Mesenchymal stem cell (in vitro differentiated cells and primary cell): ENCODE measurements at regions not wholly inside any gene's neighbourhood (a gene's known extent, or its start where the extent isn't known, plus 50 kb on each side); places are given as distances from the start of the nearest gene placed in this dataset.
"Not testable (repeated sequence)": the region's sequence is repeated elsewhere in the genome, so short reads cannot be mapped to it uniquely, and the experiment has no call there.

Source experiments
- DNase-seq: peaks from one replicate; pipeline ENCODE4 v3.0.0-alpha.2; 2013
- H2AFZ ChIP-seq: one replicate; pipeline ENCODE4 v1.6.1; 2013; ENCODE audit warnings: low read depth, mild to moderate bottlenecking, control low read depth, inconsistent platforms, low read length, moderate library complexity
- H2AK5ac ChIP-seq: 2 replicates; pipeline ENCODE4 v1.6.1; 2013; ENCODE audit warnings: low read length, moderate library complexity, mild to moderate bottlenecking, inconsistent platforms; ENCODE audit not compliant: severe bottlenecking
- H2BK120ac ChIP-seq: one replicate; pipeline ENCODE4 v1.6.1; 2013; ENCODE audit warnings: low read depth, mild to moderate bottlenecking, inconsistent platforms, low read length, moderate library complexity
- H2BK12ac ChIP-seq, 2 experiments: one replicate each; pipeline ENCODE4 v1.6.1; 2013; ENCODE audit warnings: inconsistent platforms in 2 of 2, low read length in 2 of 2, mild to moderate bottlenecking in 2 of 2, moderate library complexity in 2 of 2, control low read depth in 1 of 2
- H2BK15ac ChIP-seq: one replicate; pipeline ENCODE4 v1.6.1; 2013; ENCODE audit warnings: mild to moderate bottlenecking, low read depth, inconsistent platforms; ENCODE audit not compliant: poor library complexity, severe bottlenecking
- H2BK5ac ChIP-seq: 2 replicates; pipeline ENCODE4 v1.6.1; 2013; ENCODE audit warnings: low read depth, mild to moderate bottlenecking, low read length, control low read depth, inconsistent platforms; ENCODE audit not compliant: poor library complexity, severe bottlenecking
- H3K14ac ChIP-seq, 2 experiments: one replicate each; pipeline ENCODE4 v1.6.1; 2013; ENCODE audit warnings: inconsistent platforms in 2 of 2, low read length in 2 of 2, control low read depth in 1 of 2, mild to moderate bottlenecking in 1 of 2, moderate library complexity in 1 of 2
- H3K18ac ChIP-seq, 2 experiments: one replicate each; pipeline ENCODE4 v1.6.1; 2013; ENCODE audit warnings: inconsistent platforms in 2 of 2, low read length in 2 of 2, control low read depth in 1 of 2, low read depth in 1 of 2, mild to moderate bottlenecking in 1 of 2
- H3K23ac ChIP-seq, 2 experiments: one replicate each; pipeline ENCODE4 v1.6.1; 2013; ENCODE audit warnings: inconsistent platforms in 2 of 2, low read length in 2 of 2, mild to moderate bottlenecking in 2 of 2, moderate library complexity in 2 of 2, control low read depth in 1 of 2
- H3K27ac ChIP-seq: 2 replicates; pipeline ENCODE4 v1.5.1; 2013; ENCODE audit warnings: mild to moderate bottlenecking, moderate library complexity, low read length, control low read depth, inconsistent platforms; ENCODE audit not compliant: poor library complexity, severe bottlenecking
- H3K27me3 ChIP-seq, 2 experiments: 2 replicates each; pipeline versions ENCODE4 v1.6.1 to v1.7.0; 2013; ENCODE audit warnings: low read length in 2 of 2, mild to moderate bottlenecking in 2 of 2, moderate library complexity in 2 of 2, control low read depth in 1 of 2, inconsistent platforms in 1 of 2; ENCODE audit not compliant: control insufficient read depth in 1 of 2, insufficient read depth in 1 of 2
- H3K36me3 ChIP-seq, 2 experiments: 2 replicates each; pipeline versions ENCODE4 v1.6.1 to v1.7.0; 2013; ENCODE audit warnings: low read length in 2 of 2, control low read depth in 1 of 2, inconsistent platforms in 1 of 2, low read depth in 1 of 2, mild to moderate bottlenecking in 1 of 2; ENCODE audit not compliant: insufficient read depth in 2 of 2, control insufficient read depth in 1 of 2
- H3K4ac ChIP-seq, 2 experiments: one replicate each; pipeline ENCODE4 v1.6.1; 2013; ENCODE audit warnings: inconsistent platforms in 2 of 2, low read length in 2 of 2, mild to moderate bottlenecking in 2 of 2, moderate library complexity in 2 of 2, control low read depth in 1 of 2, low read depth in 1 of 2
- H3K4me1 ChIP-seq: 2 replicates; pipeline ENCODE4 v1.6.1; 2013; ENCODE audit warnings: low read depth, low read length, control low read depth; ENCODE audit not compliant: control insufficient read depth, insufficient read depth
- H3K4me2 ChIP-seq: 2 replicates; pipeline ENCODE4 v1.6.1; 2013; ENCODE audit warnings: low read length, mild to moderate bottlenecking, inconsistent platforms; ENCODE audit not compliant: poor library complexity, severe bottlenecking
- H3K4me3 ChIP-seq, 2 experiments: 2 replicates each; pipeline versions ENCODE4 v1.5.1 to v1.7.0; 2013; ENCODE audit warnings: low read length in 2 of 2, mild to moderate bottlenecking in 2 of 2, control low read depth in 1 of 2, low read depth in 1 of 2; ENCODE audit not compliant: insufficient read depth in 1 of 2
- H3K79me1 ChIP-seq: replicated peaks from 2 replicates; pipeline ENCODE4 v1.6.1; 2013; ENCODE audit warnings: mild to moderate bottlenecking, control low read depth, low read length, inconsistent platforms; ENCODE audit not compliant: poor library complexity, severe bottlenecking
- H3K9ac ChIP-seq: 2 replicates; pipeline ENCODE4 v1.7.0; 2013; ENCODE audit warnings: mild to moderate bottlenecking, low read length, moderate library complexity
- H3K9me3 ChIP-seq: 2 replicates; pipeline ENCODE4 v1.7.0; 2013; ENCODE audit warnings: mild to moderate bottlenecking, low read length; ENCODE audit not compliant: control insufficient read depth
- H4K8ac ChIP-seq: one replicate; pipeline ENCODE4 v1.6.1; 2013; ENCODE audit warnings: inconsistent platforms, mild to moderate bottlenecking, low read length, moderate library complexity
- H4K91ac ChIP-seq: one replicate; pipeline ENCODE4 v1.6.1; 2013; ENCODE audit warnings: mild to moderate bottlenecking, low read length, inconsistent platforms
- WGBS: methylation state at CpG from one replicate; pipeline ENCODE4 v1.1.7; 2013; ENCODE audit warnings: mixed read lengths; 5-methylcytosine and 5-hydroxymethylcytosine counted together

GRCh38 chr4:101615652-101616051, 174.9 kb upstream of the BANK1 start:
- no peak overlapping the region for H2BK5ac ChIP-seq
- H3K4me3 ChIP-seq = no peak overlapping the region
- no peak overlapping the region for H3K4me2 ChIP-seq
- H2AFZ ChIP-seq = no peak overlapping the region
- WGBS = no CpG with 5 or more reads among the region's 2 CpGs
- H2AK5ac ChIP-seq = no peak overlapping the region
- H3K4ac ChIP-seq = no peak overlapping the region
- no peaks in the 10 kb centered on the region for H3K27me3 ChIP-seq
- no peak overlapping the region for H3K18ac ChIP-seq
- no peak overlapping the region for H4K8ac ChIP-seq
- no peak overlapping the region for H2BK12ac ChIP-seq
- no peaks in the 10 kb centered on the region for H3K9me3 ChIP-seq
- H2BK120ac ChIP-seq = no peak overlapping the region
- no peak for DNase-seq
- H3K27ac ChIP-seq = no peak overlapping the region
- H3K14ac ChIP-seq = no peak overlapping the region
- no peaks in the 10 kb centered on the region for H3K36me3 ChIP-seq
- no peak overlapping the region for H2BK15ac ChIP-seq
- no peak overlapping the region for H3K9ac ChIP-seq
- H3K4me1 ChIP-seq = no peaks in the 10 kb centered on the region
- H3K23ac ChIP-seq = no peak overlapping the region
- H4K91ac ChIP-seq = no peak overlapping the region
- no peaks in the 10 kb centered on the region for H3K79me1 ChIP-seq

- WGBS = over 99% methylated on average over 3 of the region's 3 CpGs
- not testable (repeated sequence) for H3K27me3 ChIP-seq, H4K8ac ChIP-seq
Observed at GRCh38 chr4:101606989-101607388, 183.5 kb upstream of the BANK1 start.

GRCh38 chr4:101604976-101605375, 185.6 kb upstream of the BANK1 start:
- no peak overlapping the region for H3K4me3 ChIP-seq
- no peak overlapping the region for H3K14ac ChIP-seq
- H3K23ac ChIP-seq = no peak overlapping the region
- no peak overlapping the region for H3K4me2 ChIP-seq
- H3K4ac ChIP-seq = no peak overlapping the region
- no peak overlapping the region for H2AK5ac ChIP-seq
- no peaks in the 10 kb centered on the region for H3K79me1 ChIP-seq
- 100% methylated on average over 1 of the region's 1 CpG for whole genome bisulfite sequencing
- no peak overlapping the region for H3K9ac ChIP-seq
- no peak for DNase-seq
- no peak overlapping the region for H4K8ac ChIP-seq
- no peak overlapping the region for H2AFZ ChIP-seq
- no peaks in the 10 kb centered on the region for H3K27me3 ChIP-seq
- H3K4me1 ChIP-seq = no peaks in the 10 kb centered on the region
- H2BK12ac ChIP-seq = no peak overlapping the region
- H3K18ac ChIP-seq = no peak overlapping the region
- no peak overlapping the region for H3K27ac ChIP-seq
- H4K91ac ChIP-seq = no peak overlapping the region
- H3K9me3 ChIP-seq = no peaks in the 10 kb centered on the region
- no peak overlapping the region for H2BK120ac ChIP-seq
- no peak overlapping the region for H2BK15ac ChIP-seq
- H3K36me3 ChIP-seq = no peaks in the 10 kb centered on the region
- no peak overlapping the region for H2BK5ac ChIP-seq

More at GRCh38 chr4:101606989-101607388, 183.5 kb upstream of the BANK1 start:
- H2BK5ac ChIP-seq, H3K23ac ChIP-seq, H2BK12ac ChIP-seq, H2BK15ac ChIP-seq, H3K9me3 ChIP-seq, H2AFZ ChIP-seq, H4K91ac ChIP-seq, H2AK5ac ChIP-seq, H3K4me1 ChIP-seq, H2BK120ac ChIP-seq, H3K79me1 ChIP-seq, H3K14ac ChIP-seq, H3K27ac ChIP-seq, H3K4ac ChIP-seq, H3K18ac ChIP-seq, H3K4me3 ChIP-seq, H3K36me3 ChIP-seq, DNase-seq, H3K4me2 ChIP-seq, H3K9ac ChIP-seq: not testable (repeated sequence)

DNA sequence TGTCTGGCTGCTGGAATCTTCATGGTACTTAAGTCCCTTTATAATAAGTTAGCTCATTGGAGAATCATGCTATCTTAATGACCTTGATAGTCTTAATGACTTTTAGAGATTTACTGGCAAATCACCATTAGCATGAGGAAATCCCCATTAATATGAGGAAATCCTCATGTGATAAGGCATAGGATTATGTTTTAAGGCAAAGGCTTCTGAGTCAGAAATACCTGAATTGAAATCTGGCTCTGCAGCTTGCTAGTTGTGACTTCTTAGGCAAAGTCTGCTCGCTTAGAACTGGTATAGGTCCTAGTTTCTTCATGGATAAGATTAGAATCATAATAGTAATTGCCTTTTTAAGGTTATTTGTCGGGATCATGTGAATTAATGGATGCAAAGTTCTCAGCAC, 190.2 kb upstream of the BANK1 start:
- 92% methylated on average over 2 of the region's 2 CpGs for WGBS
- Histone ChIP-seq H3K23ac (no peak overlapping the region), H4K8ac (no peak overlapping the region), H3K14ac (no peak overlapping the region), H3K4ac (no peak overlapping the region), H3K27me3 (no peaks in the 10 kb centered on the region), H2BK12ac (no peak overlapping the region), H2AK5ac (no peak overlapping the region), H2BK5ac (no peak overlapping the region), H3K79me1 (no peaks in the 10 kb centered on the region), H4K91ac (no peak overlapping the region), H3K4me1 (no peaks in the 10 kb centered on the region), H3K4me3 (no peak overlapping the region), H3K36me3 (no peaks in the 10 kb centered on the region), H2BK15ac (no peak overlapping the region), H3K9me3 (no peaks in the 10 kb centered on the region), H3K9ac (no peak overlapping the region), H2AFZ (no peak overlapping the region), H3K27ac (no peak overlapping the region), H3K18ac (no peak overlapping the region), H2BK120ac (no peak overlapping the region), H3K4me2 (no peak overlapping the region)
- no peak for DNase-seq
